Cardiac septum (tissue), 1 donor: ENCODE measurements at regions not wholly inside any gene's neighbourhood (a gene's known extent, or its start where the extent isn't known, plus 50 kb on each side); places are given as distances from the start of the nearest gene placed in this dataset.

Source experiments
- DNase-seq: peaks from one replicate; pipeline ENCODE4 v3.0.0-alpha.2; 2020; ENCODE audit warnings: low spot score
- intact Hi-C: fragments of 100-400 bp; cut with DNase I; formaldehyde crosslinking; loops from one replicate; pipeline ENCODE4 v1.14.0; 2022
- donor health status: DM: no; HTN: no; CAD: no.

DNA sequence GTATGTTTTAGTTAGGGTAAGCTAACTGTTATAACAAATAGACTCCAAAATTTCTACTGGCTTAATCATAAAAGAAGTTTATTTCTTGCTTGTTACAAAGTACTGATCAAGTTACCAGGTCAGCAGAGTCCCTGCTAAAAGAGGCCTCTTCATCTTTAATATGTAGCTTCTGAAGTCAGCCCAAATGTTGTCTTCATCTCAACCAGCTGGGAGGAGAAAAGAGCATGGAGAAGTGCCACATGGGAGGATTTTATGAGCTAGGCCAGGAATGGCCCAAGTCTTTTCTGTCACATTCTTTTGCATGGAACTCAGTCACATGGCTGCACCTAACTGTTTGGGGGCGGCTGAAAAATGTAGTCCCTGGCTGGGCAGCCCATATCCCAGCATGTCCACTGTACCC, 63.2 kb upstream of the APOBEC4 start:
- intact Hi-C loops, result no loop called here

GRCh38 chr1:183711741-183712361, 58.7 kb upstream of the APOBEC4 start:
- DNase-seq, result no peak
- intact Hi-C loops, result loop anchor here (1.0 kb wide), 1 partner anchor 12 kb away; no protein-coding TSS in a partner anchor

More for the DNA sequence above, 63.2 kb upstream of the APOBEC4 start:
- DNase-seq, result no peak

GRCh38 chr1:183711165-183711682, 58.1 kb upstream of the APOBEC4 start:
- no peak for DNase-seq
- intact Hi-C loops, result no loop called here

DNA sequence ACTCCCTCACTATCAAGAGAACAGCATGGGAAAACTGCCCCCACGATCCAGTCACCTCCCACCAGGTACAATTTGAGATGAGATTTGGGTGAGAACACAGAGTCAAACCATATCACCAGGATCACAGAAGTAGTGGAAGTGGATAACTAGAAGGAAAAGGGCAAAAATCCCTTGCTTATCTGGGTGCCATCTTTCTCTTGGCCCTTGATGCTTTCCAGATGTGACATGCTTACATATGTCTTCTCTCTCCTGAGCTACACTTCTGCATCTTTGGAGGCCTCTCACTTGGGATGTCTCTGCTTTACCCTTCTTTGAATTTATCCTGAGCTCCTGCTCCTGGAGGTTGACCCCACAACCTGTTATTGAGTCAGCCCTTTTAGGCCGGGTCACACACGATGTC, 57.6 kb upstream of the APOBEC4 start:
- DNase-seq, result no peak
- intact Hi-C loops, result no loop called here

GRCh38 chr1:183710333-183710732, 57.2 kb upstream of the APOBEC4 start:
- DNase-seq, result no peak
- intact Hi-C loops, result no loop called here

- no peak for DNase-seq
- intact Hi-C loops, result no loop called here
These were observed 51.0 kb upstream of the APOBEC4 start for GRCh38 chr1:183704131-183704530.
